LoVo (cell line): ENCODE measurements at regions not wholly inside any gene's neighbourhood (a gene's known extent, or its start where the extent isn't known, plus 50 kb on each side); places are given as distances from the start of the nearest gene placed in this dataset.

ENCODE experiments used
- DNase-seq: peaks from one replicate; pipeline ENCODE4 v3.0.0-alpha.2; 2016; ENCODE audit warnings: low spot score

DNA sequence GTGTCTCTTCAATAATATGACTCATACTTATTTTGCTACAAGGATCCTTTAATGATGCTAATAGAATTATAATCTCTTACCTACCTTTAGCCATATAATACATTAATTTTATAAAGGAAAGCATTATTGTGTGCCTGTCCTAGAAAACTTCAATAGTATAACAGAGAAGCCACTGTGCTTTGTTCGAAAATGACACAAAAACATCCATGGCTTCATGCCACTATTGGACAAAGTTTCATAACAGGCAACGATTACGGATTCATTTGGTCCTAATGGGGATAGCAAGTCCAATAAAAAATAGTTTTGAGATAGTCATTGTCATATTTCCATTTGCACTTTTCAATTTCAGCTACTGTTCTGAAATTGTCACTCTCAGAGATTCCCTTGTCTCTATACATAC lies 52.5 kb upstream of the CCDC150 start:
- DNase-seq: no peak

- no peak for DNase-seq
These were observed 51.8 kb upstream of the CCDC150 start for GRCh38 chr2:196587739-196588138.

DNA sequence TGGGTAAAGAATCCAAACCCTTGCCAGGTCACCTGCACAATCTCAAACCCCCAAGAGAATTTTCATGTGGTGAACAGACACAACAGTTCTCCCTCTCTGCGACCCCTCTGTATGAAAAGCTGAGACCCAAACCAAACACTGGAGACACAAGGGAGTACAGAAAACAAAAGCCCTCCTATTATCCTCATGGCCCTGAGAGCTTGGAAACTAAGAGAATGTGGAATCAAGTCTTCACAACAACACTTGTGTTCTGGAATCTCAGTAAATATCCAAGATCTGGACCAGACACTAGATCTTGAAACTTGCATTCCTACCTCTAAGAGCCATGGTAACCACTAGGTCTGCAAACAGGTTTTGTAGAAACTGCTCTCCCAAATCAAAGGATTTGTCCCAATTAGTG lies 50.1 kb upstream of the CCDC150 start:
- DNase-seq: no peak
